Ovary (tissue), 3 donors: ENCODE measurements at regions not wholly inside any gene's neighbourhood (a gene's known extent, or its start where the extent isn't known, plus 50 kb on each side); places are given as distances from the start of the nearest gene placed in this dataset.

Experiments used
- EP300 ChIP-seq: sonication (generic); formaldehyde crosslinking; IDR thresholded peaks from one replicate; pipeline ENCODE4 v1.6.1; 2017; ENCODE audit warnings: antibody characterized with exemption
- POLR2A ChIP-seq: fragments of 450-650 bp; IDR thresholded peaks from one replicate; pipeline ENCODE4 v1.6.1; 2017; ENCODE audit warnings: antibody characterized with exemption, mild to moderate bottlenecking, moderate library complexity
- TF ChIP-seq, protein P1 (sequence below), 3 donors: fragments of 450-650 bp in 2 of 3; fragments of 200-600 bp in 1 of 3; IDR thresholded peaks; one replicate each; pipeline versions ENCODE4 v1.5.1 to v1.8.0; 2016 to 2022; ENCODE audit warnings: antibody characterized with exemption in 3 of 3, mild to moderate bottlenecking in 1 of 3
- donor health status: DM: no; HTN: no; CAD: no.

DNA sequence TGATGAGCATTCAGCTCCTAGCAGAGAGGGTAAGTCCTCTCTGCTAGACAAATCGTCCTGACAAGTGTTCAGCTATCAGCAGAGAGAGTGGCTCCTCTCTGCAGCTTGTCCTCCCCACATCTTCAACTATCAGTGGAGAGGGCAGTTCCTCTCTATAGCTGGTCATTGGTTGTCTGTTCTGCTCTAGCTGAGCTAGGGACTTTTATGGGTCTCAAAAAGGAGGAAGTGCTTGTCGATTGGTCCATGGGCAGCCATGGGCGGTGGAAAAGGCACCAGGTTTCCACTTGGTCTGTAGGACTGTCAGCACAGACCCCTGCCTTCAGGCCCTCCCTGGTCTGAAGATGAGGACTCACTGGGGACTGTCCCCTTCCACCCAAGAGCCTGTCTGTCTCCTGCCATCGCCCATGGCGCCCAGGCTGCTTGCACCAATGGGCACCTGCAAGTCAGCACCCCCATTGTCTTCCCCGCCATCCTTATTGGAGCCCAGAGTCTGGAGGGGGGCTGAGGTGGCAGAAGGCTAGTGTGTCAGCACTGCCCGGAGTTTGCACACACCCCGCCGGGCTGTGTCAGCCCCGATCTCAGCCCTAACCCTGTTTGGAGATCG lies 264.7 kb downstream of the ZBBX start:
- TF ChIP-seq, protein P1, sequence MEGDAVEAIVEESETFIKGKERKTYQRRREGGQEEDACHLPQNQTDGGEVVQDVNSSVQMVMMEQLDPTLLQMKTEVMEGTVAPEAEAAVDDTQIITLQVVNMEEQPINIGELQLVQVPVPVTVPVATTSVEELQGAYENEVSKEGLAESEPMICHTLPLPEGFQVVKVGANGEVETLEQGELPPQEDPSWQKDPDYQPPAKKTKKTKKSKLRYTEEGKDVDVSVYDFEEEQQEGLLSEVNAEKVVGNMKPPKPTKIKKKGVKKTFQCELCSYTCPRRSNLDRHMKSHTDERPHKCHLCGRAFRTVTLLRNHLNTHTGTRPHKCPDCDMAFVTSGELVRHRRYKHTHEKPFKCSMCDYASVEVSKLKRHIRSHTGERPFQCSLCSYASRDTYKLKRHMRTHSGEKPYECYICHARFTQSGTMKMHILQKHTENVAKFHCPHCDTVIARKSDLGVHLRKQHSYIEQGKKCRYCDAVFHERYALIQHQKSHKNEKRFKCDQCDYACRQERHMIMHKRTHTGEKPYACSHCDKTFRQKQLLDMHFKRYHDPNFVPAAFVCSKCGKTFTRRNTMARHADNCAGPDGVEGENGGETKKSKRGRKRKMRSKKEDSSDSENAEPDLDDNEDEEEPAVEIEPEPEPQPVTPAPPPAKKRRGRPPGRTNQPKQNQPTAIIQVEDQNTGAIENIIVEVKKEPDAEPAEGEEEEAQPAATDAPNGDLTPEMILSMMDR (IDR thresholded peaks at IDR 0.05), result no peak
- TF ChIP-seq POLR2A, result no peak
- no peak for TF ChIP-seq EP300
